ENCODE measurements at regions not wholly inside any gene's neighbourhood (a gene's known extent, or its start where the extent isn't known, plus 50 kb on each side); places are given as distances from the start of the nearest gene placed in this dataset.

DNA sequence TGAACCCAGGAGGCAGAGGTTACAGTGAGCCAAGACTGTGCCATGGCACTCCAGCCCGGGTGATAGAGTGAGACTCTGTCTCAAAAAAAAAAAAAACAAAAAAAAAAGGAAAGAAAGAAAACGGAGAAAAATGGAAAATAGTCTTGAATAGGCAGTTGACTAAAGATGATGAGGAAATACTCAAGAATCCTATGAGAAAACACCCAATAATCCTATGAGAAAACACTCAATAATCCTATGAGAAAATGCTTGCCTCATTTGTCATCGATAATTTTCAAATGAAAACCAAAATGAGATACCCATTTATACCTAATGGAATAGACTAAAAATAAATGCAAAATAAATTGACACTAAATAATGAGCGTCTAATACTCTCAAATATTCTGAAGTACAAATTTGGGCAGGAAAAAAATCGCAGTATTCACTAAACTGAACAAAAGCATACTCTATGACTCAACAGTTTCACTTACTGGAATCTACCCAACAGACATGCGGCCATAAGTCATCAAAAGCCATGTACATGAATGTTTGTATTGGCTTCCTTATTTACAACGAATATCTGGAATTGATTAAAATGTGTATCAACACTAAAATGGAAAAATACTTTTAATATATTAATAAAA is 733.9 kb upstream of the CHRM3 start:
- peak; percentile 95 for DNase-seq (ENCODE audit: low read depth)
- Histone ChIP-seq H2AFZ (ENCODE audit: low read depth, low read length) (no peak overlapping the region), H3K9me3 (ENCODE audit: insufficient read depth, low read depth, low read length) (no peaks in the 10 kb centered on the region), H3K4me3 (ENCODE audit: insufficient read depth, low read depth, low read length) (no peak overlapping the region), H3K4me1 (ENCODE audit: insufficient read depth, low read length) (peaks cover 30% of the 10 kb centered on the region), H4K20me1 (ENCODE audit: insufficient read depth, low read length) (no peaks in the 10 kb centered on the region), H3K9ac (ENCODE audit: low read length) (peak overlapping the region; percentile 18), H3K4me2 (ENCODE audit: low read length) (peak overlapping the region; percentile 53), H3K27ac (ENCODE audit: low read depth, low read length) (peak overlapping the region; percentile 82), H3K79me2 (ENCODE audit: insufficient read depth, low read length) (no peaks in the 10 kb centered on the region), H3K27me3 (ENCODE audit: insufficient read depth, low read length) (no peaks in the 10 kb centered on the region), H3K36me3 (ENCODE audit: insufficient read depth, low read length) (no peaks in the 10 kb centered on the region)
- Mint-ChIP-seq H3K27ac (ENCODE audit: unreplicated experiment) (peak overlapping the region; percentile 96), H3K9me3 (ENCODE audit: unreplicated experiment) (no peaks in the 10 kb centered on the region), H3K27me3 (ENCODE audit: low read depth, unreplicated experiment) (no peaks in the 10 kb centered on the region), H3K4me3 (ENCODE audit: unreplicated experiment) (no peak overlapping the region), H3K36me3 (ENCODE audit: low read depth, unreplicated experiment) (no peaks in the 10 kb centered on the region), H3K4me1 (ENCODE audit: low read depth, unreplicated experiment) (peaks cover 30% of the 10 kb centered on the region)
- no peak for FAIRE-seq
- no peak for TF ChIP-seq EZH2 (IDR thresholded peaks at IDR 0.05; ENCODE audit: insufficient read depth, low read length)
- TF ChIP-seq, protein P1, sequence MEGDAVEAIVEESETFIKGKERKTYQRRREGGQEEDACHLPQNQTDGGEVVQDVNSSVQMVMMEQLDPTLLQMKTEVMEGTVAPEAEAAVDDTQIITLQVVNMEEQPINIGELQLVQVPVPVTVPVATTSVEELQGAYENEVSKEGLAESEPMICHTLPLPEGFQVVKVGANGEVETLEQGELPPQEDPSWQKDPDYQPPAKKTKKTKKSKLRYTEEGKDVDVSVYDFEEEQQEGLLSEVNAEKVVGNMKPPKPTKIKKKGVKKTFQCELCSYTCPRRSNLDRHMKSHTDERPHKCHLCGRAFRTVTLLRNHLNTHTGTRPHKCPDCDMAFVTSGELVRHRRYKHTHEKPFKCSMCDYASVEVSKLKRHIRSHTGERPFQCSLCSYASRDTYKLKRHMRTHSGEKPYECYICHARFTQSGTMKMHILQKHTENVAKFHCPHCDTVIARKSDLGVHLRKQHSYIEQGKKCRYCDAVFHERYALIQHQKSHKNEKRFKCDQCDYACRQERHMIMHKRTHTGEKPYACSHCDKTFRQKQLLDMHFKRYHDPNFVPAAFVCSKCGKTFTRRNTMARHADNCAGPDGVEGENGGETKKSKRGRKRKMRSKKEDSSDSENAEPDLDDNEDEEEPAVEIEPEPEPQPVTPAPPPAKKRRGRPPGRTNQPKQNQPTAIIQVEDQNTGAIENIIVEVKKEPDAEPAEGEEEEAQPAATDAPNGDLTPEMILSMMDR (IDR thresholded peaks at IDR 0.05; ENCODE audit: insufficient read depth, low read depth, low read length) = no peak

DNA sequence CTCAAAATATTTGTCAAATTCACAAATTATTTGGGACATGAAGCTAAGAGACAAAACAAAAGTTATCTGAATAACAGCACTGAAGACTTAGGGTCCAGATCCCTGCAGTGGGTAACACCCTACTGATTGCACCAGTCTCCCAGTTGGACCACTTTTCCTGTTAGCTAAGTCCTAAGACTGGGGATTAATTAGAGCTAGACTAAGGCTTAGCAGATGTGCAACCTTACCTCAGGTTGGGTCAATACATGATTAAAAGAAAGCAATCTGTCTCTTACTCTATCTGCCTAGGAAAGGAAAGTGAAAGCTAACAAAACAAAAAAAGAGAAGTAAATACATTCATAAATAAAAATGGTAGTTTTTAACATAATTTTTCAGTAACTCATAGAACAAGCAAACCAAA is 737.2 kb upstream of the CHRM3 start:
- no peak overlapping the region for H3K4me3 ChIP-seq (ENCODE audit: insufficient read depth, low read depth, low read length)
- DNase-seq (ENCODE audit: low read depth) (no peak), FAIRE-seq (no peak)
- H3K79me2 ChIP-seq (ENCODE audit: insufficient read depth, low read length) = no peaks in the 10 kb centered on the region
- no peaks in the 10 kb centered on the region for H3K27me3 ChIP-seq (ENCODE audit: insufficient read depth, low read length)
- Mint-ChIP-seq H3K4me3 (ENCODE audit: unreplicated experiment) (no peak overlapping the region), H3K27ac (ENCODE audit: unreplicated experiment) (peak overlapping the region; percentile 98), H3K4me1 (ENCODE audit: low read depth, unreplicated experiment) (peaks cover 43% of the 10 kb centered on the region), H3K27me3 (ENCODE audit: low read depth, unreplicated experiment) (no peaks in the 10 kb centered on the region), H3K36me3 (ENCODE audit: low read depth, unreplicated experiment) (no peaks in the 10 kb centered on the region), H3K9me3 (ENCODE audit: unreplicated experiment) (no peaks in the 10 kb centered on the region)
- peak overlapping the region; percentile 94 for H3K27ac ChIP-seq (ENCODE audit: low read depth, low read length)
- peak overlapping the region; percentile 67 for H3K9ac ChIP-seq (ENCODE audit: low read length)
- no peaks in the 10 kb centered on the region for H4K20me1 ChIP-seq (ENCODE audit: insufficient read depth, low read length)
- peak overlapping the region; percentile 67 for H3K4me2 ChIP-seq (ENCODE audit: low read length)
- no peaks in the 10 kb centered on the region for H3K9me3 ChIP-seq (ENCODE audit: insufficient read depth, low read depth, low read length)
- no peaks in the 10 kb centered on the region for H3K36me3 ChIP-seq (ENCODE audit: insufficient read depth, low read length)
- H2AFZ ChIP-seq (ENCODE audit: low read depth, low read length) = peak overlapping the region; percentile 54
- H3K4me1 ChIP-seq (ENCODE audit: insufficient read depth, low read length) = peaks cover 36% of the 10 kb centered on the region
- no peak for TF ChIP-seq EZH2 (IDR thresholded peaks at IDR 0.05; ENCODE audit: insufficient read depth, low read length)

DNA sequence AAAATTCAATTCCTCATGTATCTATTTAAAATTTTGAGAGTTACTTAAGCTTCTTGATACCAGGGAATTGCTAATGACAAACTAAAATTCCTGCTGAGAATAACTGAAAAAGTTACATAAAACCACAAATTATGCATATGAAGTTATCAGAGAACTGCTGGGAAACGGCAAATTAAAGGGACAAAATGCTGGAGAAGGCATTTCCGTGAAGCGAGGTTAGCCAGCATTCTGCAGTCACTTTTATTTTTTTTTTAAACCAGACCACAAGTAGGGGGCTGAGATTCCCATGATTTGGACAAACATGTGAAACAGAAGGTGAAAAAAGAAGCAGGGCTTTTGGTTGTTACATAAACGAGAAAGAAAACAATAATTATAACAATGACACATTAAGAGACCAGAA is 737.6 kb upstream of the CHRM3 start:
- Histone ChIP-seq H3K27me3 (ENCODE audit: insufficient read depth, low read length) (no peaks in the 10 kb centered on the region), H3K9ac (ENCODE audit: low read length) (peak overlapping the region; percentile 67), H4K20me1 (ENCODE audit: insufficient read depth, low read length) (no peaks in the 10 kb centered on the region), H3K9me3 (ENCODE audit: insufficient read depth, low read depth, low read length) (no peaks in the 10 kb centered on the region), H3K79me2 (ENCODE audit: insufficient read depth, low read length) (no peaks in the 10 kb centered on the region), H3K4me3 (ENCODE audit: insufficient read depth, low read depth, low read length) (no peak overlapping the region), H2AFZ (ENCODE audit: low read depth, low read length) (peak overlapping the region; percentile 54), H3K36me3 (ENCODE audit: insufficient read depth, low read length) (no peaks in the 10 kb centered on the region), H3K27ac (ENCODE audit: low read depth, low read length) (peak overlapping the region; percentile 94), H3K4me2 (ENCODE audit: low read length) (peak overlapping the region; percentile 67), H3K4me1 (ENCODE audit: insufficient read depth, low read length) (peaks cover 31% of the 10 kb centered on the region)
- Mint-ChIP-seq H3K27ac (ENCODE audit: unreplicated experiment) (peak overlapping the region; percentile 98), H3K9me3 (ENCODE audit: unreplicated experiment) (no peaks in the 10 kb centered on the region), H3K36me3 (ENCODE audit: low read depth, unreplicated experiment) (no peaks in the 10 kb centered on the region), H3K27me3 (ENCODE audit: low read depth, unreplicated experiment) (no peaks in the 10 kb centered on the region), H3K4me3 (ENCODE audit: unreplicated experiment) (no peak overlapping the region), H3K4me1 (ENCODE audit: low read depth, unreplicated experiment) (peaks cover 40% of the 10 kb centered on the region)
- FAIRE-seq (no peak), DNase-seq (ENCODE audit: low read depth) (peak; percentile 90)
- no peak for TF ChIP-seq EZH2 (IDR thresholded peaks at IDR 0.05; ENCODE audit: insufficient read depth, low read length)
- TF ChIP-seq, protein P1 (IDR thresholded peaks at IDR 0.05; ENCODE audit: insufficient read depth, low read depth, low read length) = no peak

Data from astrocyte (in vitro differentiated cells and primary cell).